GM21381 (cell line): ENCODE measurements at regions not wholly inside any gene's neighbourhood (a gene's known extent, or its start where the extent isn't known, plus 50 kb on each side); places are given as distances from the start of the nearest gene placed in this dataset.

Experiments
- ATAC-seq: cut with Tn5 transposase; IDR thresholded peaks from one replicate; pipeline ENCODE4 v1.9.1; 2021; ENCODE audit warnings: mild to moderate bottlenecking, moderate library complexity; ENCODE audit not compliant: unreplicated experiment

- no peak for ATAC-seq
Measured at GRCh38 chr6:23339268-23339667, 769.9 kb downstream of the HDGFL1 start.

GRCh38 chr6:23340271-23340670 lies 770.9 kb downstream of the HDGFL1 start:
- no peak for ATAC-seq

DNA sequence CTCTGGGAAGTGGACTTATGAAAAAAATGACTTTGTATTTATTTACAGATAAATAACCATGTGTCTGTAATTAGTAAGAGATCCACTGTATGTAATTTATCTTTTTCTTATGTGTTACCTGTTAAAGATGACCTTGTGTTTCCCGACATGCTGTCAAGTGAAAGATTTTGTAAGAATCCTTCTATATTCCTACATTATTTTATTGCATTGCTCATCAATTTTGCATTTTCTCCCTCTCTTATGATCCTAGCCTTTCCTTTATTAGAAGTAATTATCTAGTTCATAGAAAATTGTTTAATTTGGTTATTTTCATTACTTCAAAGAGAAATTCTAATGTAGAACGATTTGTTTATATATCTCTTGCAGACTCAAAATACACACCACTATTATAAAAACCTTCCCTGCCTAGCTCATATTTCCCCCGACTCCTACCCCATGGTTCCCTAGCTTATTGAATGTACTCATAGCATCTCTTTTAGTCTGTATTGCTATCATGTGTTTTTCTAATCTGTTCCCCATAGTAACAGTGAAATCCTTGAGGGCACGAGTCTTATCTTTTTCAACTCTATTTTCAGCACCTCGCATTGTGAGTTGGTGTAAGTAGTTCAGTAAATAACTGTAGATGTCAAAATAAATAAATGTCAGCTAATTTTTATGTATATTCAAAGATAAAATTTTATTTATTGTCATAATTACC lies 774.4 kb downstream of the HDGFL1 start:
- no peak for ATAC-seq

DNA sequence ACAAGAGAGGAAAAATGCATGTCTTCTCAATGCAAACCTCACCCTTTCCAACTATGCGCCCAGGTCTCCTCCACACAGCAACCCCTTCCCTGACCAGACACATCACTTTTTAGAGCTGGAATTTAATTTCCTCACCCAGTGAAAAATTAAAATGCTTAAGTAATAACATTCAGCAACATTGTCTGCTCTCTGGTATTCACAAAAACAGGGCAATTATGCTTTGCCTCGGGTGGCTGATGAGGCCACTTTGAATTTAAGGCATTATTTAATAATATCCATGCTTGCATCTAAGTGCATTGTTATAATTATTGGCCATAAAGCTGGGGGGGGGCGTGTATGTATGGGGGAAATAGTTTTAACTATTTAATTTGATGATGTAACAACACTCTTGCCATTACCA lies 777.8 kb upstream of the NRSN1 start:
- no peak for ATAC-seq

GRCh38 chr6:23349521-23350147 lies 776.4 kb upstream of the NRSN1 start:
- no peak for ATAC-seq

- ATAC-seq: no peak
Measured at GRCh38 chr6:23350752-23351453, 775.1 kb upstream of the NRSN1 start.

- ATAC-seq: no peak
Measured at GRCh38 chr6:23354004-23354403, 772.0 kb upstream of the NRSN1 start.

- ATAC-seq: no peak
Measured at GRCh38 chr6:23357185-23357766, 768.7 kb upstream of the NRSN1 start.

- ATAC-seq: no peak
Measured at GRCh38 chr6:23365732-23366131, 760.3 kb upstream of the NRSN1 start.

DNA sequence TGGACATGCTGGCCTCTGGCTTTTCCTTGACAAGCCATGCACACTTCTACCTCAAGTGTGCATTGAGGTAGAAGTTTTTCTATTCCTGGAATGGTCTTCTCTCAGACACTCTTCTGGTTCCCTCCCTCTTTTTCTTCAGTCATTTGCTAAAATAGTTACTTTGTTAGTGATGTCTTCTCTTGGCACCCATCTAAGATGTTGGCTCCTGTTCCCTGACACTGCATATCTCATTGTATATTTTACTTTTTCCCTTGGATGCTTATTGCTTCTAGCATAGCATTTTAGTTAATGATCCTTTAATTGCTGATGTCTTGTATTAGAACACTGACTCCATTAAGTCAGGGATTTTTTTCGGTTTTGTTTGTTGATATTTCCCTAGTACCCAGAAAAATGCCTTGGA lies 758.7 kb upstream of the NRSN1 start:
- no peak for ATAC-seq

DNA sequence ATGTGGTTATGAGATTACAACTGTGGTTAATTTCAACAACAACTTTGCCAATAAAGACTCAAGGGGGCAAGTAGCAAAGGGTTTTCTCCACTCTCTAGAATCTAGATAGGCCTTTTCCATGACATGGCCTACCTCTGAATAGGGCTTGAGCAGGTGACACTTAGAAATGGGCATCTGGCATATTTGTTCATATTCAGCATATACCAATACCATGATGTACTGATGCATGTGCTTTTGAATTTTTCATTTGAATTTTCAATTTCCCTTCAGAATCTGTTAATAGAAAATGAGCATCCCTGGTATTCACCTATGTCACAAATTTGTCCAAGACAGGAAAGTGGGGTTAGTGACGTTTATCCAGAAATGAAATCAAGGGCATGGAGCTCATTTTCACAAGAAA lies 757.5 kb upstream of the NRSN1 start:
- ATAC-seq: no peak

DNA sequence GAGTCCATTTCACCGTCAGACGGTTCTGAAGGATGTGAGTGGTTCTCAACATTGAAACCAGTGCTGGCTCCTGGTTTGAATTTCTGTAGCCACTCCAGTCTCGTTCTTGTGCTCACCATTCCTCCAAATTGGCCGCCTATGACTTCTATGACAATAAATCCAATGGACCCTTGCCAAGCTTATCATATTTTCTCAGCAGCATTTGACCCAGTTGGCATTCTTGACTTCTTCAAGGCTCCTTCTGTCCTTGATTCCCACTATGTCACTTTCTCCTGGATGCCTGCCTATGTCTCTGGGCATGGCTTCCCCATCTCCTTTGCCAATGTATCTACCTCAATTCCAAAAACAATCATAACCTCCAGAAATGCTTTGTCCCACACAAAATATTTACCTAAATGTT lies 756.0 kb upstream of the NRSN1 start:
- ATAC-seq: no peak

GRCh38 chr6:23371132-23371915 lies 754.7 kb upstream of the NRSN1 start:
- no peak for ATAC-seq

DNA sequence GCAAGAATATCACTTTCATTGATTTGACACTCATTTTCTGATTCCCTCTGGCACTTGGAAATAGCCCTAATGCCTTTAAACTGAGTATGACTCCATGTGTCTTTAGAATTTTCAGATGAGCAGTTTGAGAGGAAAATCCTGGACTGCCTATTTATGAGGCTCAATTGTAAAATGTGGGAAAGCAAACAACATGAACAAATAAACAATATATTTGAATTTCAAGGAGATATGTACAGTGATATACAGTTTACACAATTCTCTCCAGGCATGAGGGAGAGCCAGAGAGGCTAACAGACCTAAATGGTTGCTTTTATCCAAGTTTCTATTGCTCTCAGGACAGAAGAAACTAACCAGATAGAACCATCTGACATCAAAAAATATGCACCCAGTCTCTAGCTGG lies 748.2 kb upstream of the NRSN1 start:
- ATAC-seq: no peak

- ATAC-seq: no peak
Measured at GRCh38 chr6:23380465-23380864, 745.5 kb upstream of the NRSN1 start.

DNA sequence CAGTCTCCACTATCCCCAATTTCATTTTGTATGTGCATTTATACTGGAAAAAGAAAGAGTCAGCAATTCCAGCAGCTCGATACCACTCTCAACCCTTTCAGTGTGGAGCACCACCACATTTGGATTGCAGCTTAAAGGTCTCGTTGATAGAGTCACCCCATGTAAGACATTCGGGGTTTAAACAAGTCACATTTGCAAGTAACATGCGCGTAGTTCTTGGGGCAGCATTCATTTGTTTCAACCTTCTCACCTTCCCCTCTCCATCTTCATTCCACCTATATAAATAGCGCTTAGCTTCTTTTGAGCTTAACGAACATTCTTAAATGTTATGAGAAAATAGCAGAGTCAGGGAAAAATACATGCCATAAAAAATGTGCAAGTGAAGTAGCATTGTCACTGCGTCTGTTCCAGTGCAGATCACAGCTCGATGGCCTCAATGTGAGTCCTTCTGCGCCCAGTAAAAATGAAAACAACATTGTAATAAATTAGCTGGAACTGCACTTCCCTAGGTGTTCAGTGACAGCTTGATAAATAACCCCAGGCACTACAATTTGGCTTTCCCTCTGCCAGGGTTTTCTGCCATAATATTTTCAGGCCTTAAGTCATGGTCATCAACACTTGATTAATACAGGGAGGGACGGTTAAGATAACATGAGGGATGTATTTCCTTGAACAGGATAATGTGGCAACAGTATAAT lies 737.8 kb upstream of the NRSN1 start:
- ATAC-seq: no peak

GRCh38 chr6:23389386-23389785 lies 736.6 kb upstream of the NRSN1 start:
- no peak for ATAC-seq

GRCh38 chr6:23390221-23390620 lies 735.8 kb upstream of the NRSN1 start:
- ATAC-seq: no peak

GRCh38 chr6:23394681-23395080 lies 731.3 kb upstream of the NRSN1 start:
- ATAC-seq: no peak

- ATAC-seq: no peak
Measured at GRCh38 chr6:23395381-23395780, 730.6 kb upstream of the NRSN1 start.

DNA sequence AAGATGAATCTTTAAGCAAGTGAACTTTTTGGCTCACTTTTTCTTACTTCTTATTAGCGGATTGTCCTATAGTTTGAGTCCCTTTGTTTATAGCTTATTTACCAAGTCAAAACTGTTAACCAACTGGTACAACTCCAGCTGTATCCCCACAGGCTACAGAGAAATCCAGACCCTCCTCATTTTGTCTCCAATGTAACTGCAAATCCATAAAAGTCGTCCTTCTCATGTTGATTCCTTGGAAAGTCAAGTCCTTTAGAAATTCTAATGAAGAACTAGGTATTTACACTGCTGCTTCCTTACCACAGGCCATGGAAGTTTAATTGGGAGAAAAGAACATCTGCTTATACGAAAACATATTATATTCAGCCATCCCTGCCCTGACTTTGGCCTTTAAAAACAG lies 729.1 kb upstream of the NRSN1 start:
- ATAC-seq: no peak
